ENCODE measurements at regions not wholly inside any gene's neighbourhood (a gene's known extent, or its start where the extent isn't known, plus 50 kb on each side); places are given as distances from the start of the nearest gene placed in this dataset.

- intact Hi-C loops (cut with DNase I) = no loop called here
- no peak for TF ChIP-seq CTCF (IDR thresholded peaks at IDR 0.05)
- no peaks in the 10 kb centered on the region for H3K36me3 ChIP-seq
- H3K4me1 ChIP-seq = no peaks in the 10 kb centered on the region
- no peaks in the 10 kb centered on the region for H3K27me3 ChIP-seq
- no peak overlapping the region for H3K27ac ChIP-seq
- no peak for DNase-seq (ENCODE audit: low spot score in 2 of 2)
- no peak overlapping the region for H3K4me3 ChIP-seq
- no peaks in the 10 kb centered on the region for H3K9me3 ChIP-seq
These were observed 200.6 kb upstream of the NCKAP5 start for GRCh38 chr2:133768658-133769435.

GRCh38 chr2:133773854-133774653 is 205.8 kb upstream of the NCKAP5 start:
- no peaks in the 10 kb centered on the region for H3K36me3 ChIP-seq
- DNase-seq (ENCODE audit: low spot score in 2 of 2) = no peak
- intact Hi-C loops (cut with DNase I) = no loop called here
- TF ChIP-seq CTCF (IDR thresholded peaks at IDR 0.05) = no peak
- no peaks in the 10 kb centered on the region for H3K9me3 ChIP-seq
- H3K27ac ChIP-seq = no peak overlapping the region
- no peaks in the 10 kb centered on the region for H3K27me3 ChIP-seq
- H3K4me1 ChIP-seq = peaks cover 3 to 8% of the 10 kb centered on the region in 2 donors
- no peak overlapping the region for H3K4me3 ChIP-seq

- no peak for DNase-seq (ENCODE audit: low spot score in 2 of 2)
- no peaks in the 10 kb centered on the region for H3K27me3 ChIP-seq
- no peak overlapping the region for H3K4me3 ChIP-seq
- no peak overlapping the region for H3K27ac ChIP-seq
- no peak for TF ChIP-seq CTCF (IDR thresholded peaks at IDR 0.05)
- no peaks in the 10 kb centered on the region for H3K9me3 ChIP-seq
- no peaks in the 10 kb centered on the region for H3K36me3 ChIP-seq
- H3K4me1 ChIP-seq = peaks cover 3 to 8% of the 10 kb centered on the region in 2 donors
- intact Hi-C loops (cut with DNase I) = no loop called here
These were observed 206.4 kb upstream of the NCKAP5 start for GRCh38 chr2:133774654-133775015.

- Histone ChIP-seq H3K4me1 (peaks cover 3 to 8% of the 10 kb centered on the region in 2 donors), H3K4me3 (no peak overlapping the region), H3K9me3 (no peaks in the 10 kb centered on the region), H3K27ac (no peak overlapping the region), H3K27me3 (no peaks in the 10 kb centered on the region), H3K36me3 (no peaks in the 10 kb centered on the region)
- no peak for DNase-seq (ENCODE audit: low spot score in 2 of 2)
- no peak for TF ChIP-seq CTCF (IDR thresholded peaks at IDR 0.05)
- intact Hi-C loops (cut with DNase I) = no loop called here
These were observed 208.8 kb upstream of the NCKAP5 start for GRCh38 chr2:133776936-133777573.

- Histone ChIP-seq H3K27ac (no peak overlapping the region), H3K36me3 (no peaks in the 10 kb centered on the region), H3K9me3 (no peaks in the 10 kb centered on the region), H3K4me1 (peaks cover 3 to 8% of the 10 kb centered on the region in 2 donors), H3K4me3 (no peak overlapping the region), H3K27me3 (no peaks in the 10 kb centered on the region)
- TF ChIP-seq CTCF (IDR thresholded peaks at IDR 0.05) = no peak
- intact Hi-C loops (cut with DNase I) = no loop called here
- no peak for DNase-seq (ENCODE audit: low spot score in 2 of 2)
These were observed 209.3 kb upstream of the NCKAP5 start for GRCh38 chr2:133777574-133777960.
